Suprapubic skin (tissue), 4 donors: ENCODE measurements at regions not wholly inside any gene's neighbourhood (a gene's known extent, or its start where the extent isn't known, plus 50 kb on each side); places are given as distances from the start of the nearest gene placed in this dataset.
"Not testable (repeated sequence)": the region's sequence is repeated elsewhere in the genome, so short reads cannot be mapped to it uniquely, and the experiment has no call there.

Experiments used
- DNase-seq, 2 donors: peaks; one replicate each; pipeline ENCODE4 v3.0.0-alpha.2; 2019; ENCODE audit warnings: low spot score in 2 of 2
- H3K27ac ChIP-seq: fragments of 200-600 bp; sonication (generic); one replicate; pipeline ENCODE4 v1.5.1; 2019
- H3K27me3 ChIP-seq: fragments of 200-600 bp; sonication (generic); one replicate; pipeline ENCODE4 v1.5.1; 2019
- H3K36me3 ChIP-seq: fragments of 200-600 bp; sonication (generic); one replicate; pipeline ENCODE4 v1.5.1; 2019
- H3K4me1 ChIP-seq: fragments of 200-600 bp; sonication (generic); one replicate; pipeline ENCODE4 v1.5.1; 2019
- H3K4me3 ChIP-seq: fragments of 200-600 bp; sonication (generic); one replicate; pipeline ENCODE4 v1.5.1; 2019; ENCODE audit warnings: mild to moderate bottlenecking
- H3K9me3 ChIP-seq: fragments of 200-600 bp; sonication (generic); one replicate; pipeline ENCODE4 v1.5.1; 2019
- CTCF ChIP-seq, 2 donors: fragments of 200-600 bp in 1 of 2; fragments of 450-650 bp in 1 of 2; sonication (generic) in 1 of 2; IDR thresholded peaks; one replicate each; pipeline ENCODE4 v1.5.1; 2016 to 2019; ENCODE audit warnings: antibody characterized with exemption in 2 of 2, mild to moderate bottlenecking in 1 of 2, moderate library complexity in 1 of 2
- EP300 ChIP-seq: sonication (generic); formaldehyde crosslinking; IDR thresholded peaks from one replicate; pipeline ENCODE4 v1.6.1; 2017; ENCODE audit warnings: antibody characterized with exemption
- POLR2A ChIP-seq, 2 donors: fragments of 450-650 bp; IDR thresholded peaks; one replicate each; pipeline ENCODE4 v1.6.1; 2017; ENCODE audit warnings: antibody characterized with exemption in 2 of 2, mild to moderate bottlenecking in 2 of 2, moderate library complexity in 2 of 2
- POLR2AphosphoS5 ChIP-seq, 3 donors: sonication (generic); formaldehyde crosslinking; IDR thresholded peaks; one replicate each; pipeline ENCODE4 v1.6.1; 2017; ENCODE audit warnings: antibody characterized with exemption in 3 of 3
- WGBS: methylation state at CpG from one replicate; pipeline ENCODE4 v1.1.5; 2018; 5-methylcytosine and 5-hydroxymethylcytosine counted together

- not testable (repeated sequence) for H3K27ac ChIP-seq, H3K27me3 ChIP-seq, DNase-seq, H3K9me3 ChIP-seq, H3K4me1 ChIP-seq, H3K4me3 ChIP-seq
- WGBS, result 95% methylated on average over 12 of the region's 12 CpGs
- H3K36me3 ChIP-seq, result peaks cover 12% of the 10 kb centered on the region
Observed at GRCh38 chr17:445839-446238, 93.2 kb upstream of the RPH3AL start, which contains the start of gene RFLNB. RFLNB (minus strand) TSS chr17:445939.

- H3K4me1 ChIP-seq, result no peaks in the 10 kb centered on the region
- no peaks in the 10 kb centered on the region for H3K27me3 ChIP-seq
- no peaks in the 10 kb centered on the region for H3K9me3 ChIP-seq
- WGBS, result 90% methylated on average over 7 of the region's 7 CpGs
- no peak overlapping the region for H3K4me3 ChIP-seq
- TF ChIP-seq CTCF (IDR thresholded peaks at IDR 0.05) (no peak), POLR2A (IDR thresholded peaks at IDR 0.05) (no peak), POLR2AphosphoS5 (IDR thresholded peaks at IDR 0.05) (no peak), EP300 (no peak)
- no peak overlapping the region for H3K27ac ChIP-seq
- peaks cover 12% of the 10 kb centered on the region for H3K36me3 ChIP-seq
- DNase-seq, result no peak
Observed at GRCh38 chr17:444879-445454, 92.4 kb upstream of the RPH3AL start.

GRCh38 chr17:443109-443508, 90.5 kb upstream of the RPH3AL start:
- H3K9me3 ChIP-seq, result no peaks in the 10 kb centered on the region
- no peak for DNase-seq
- H3K4me1 ChIP-seq, result no peaks in the 10 kb centered on the region
- WGBS, result 96% methylated on average over 28 of the region's 30 CpGs
- no peak for TF ChIP-seq POLR2A (IDR thresholded peaks at IDR 0.05)
- TF ChIP-seq CTCF (IDR thresholded peaks at IDR 0.05), result no peak
- TF ChIP-seq EP300, result no peak
- TF ChIP-seq POLR2AphosphoS5 (IDR thresholded peaks at IDR 0.05), result no peak
- no peaks in the 10 kb centered on the region for H3K27me3 ChIP-seq
- H3K4me3 ChIP-seq, result no peak overlapping the region
- H3K36me3 ChIP-seq, result peaks cover 12% of the 10 kb centered on the region
- H3K27ac ChIP-seq, result no peak overlapping the region

GRCh38 chr17:441155-441950, 88.7 kb upstream of the RPH3AL start:
- Histone ChIP-seq H3K27me3 (no peaks in the 10 kb centered on the region), H3K9me3 (no peaks in the 10 kb centered on the region), H3K27ac (no peak overlapping the region), H3K4me3 (no peak overlapping the region), H3K36me3 (peaks cover 12% of the 10 kb centered on the region), H3K4me1 (no peaks in the 10 kb centered on the region)
- WGBS, result 95% methylated on average over 41 of the region's 41 CpGs
- TF ChIP-seq CTCF (IDR thresholded peaks at IDR 0.05) (no peak), POLR2AphosphoS5 (IDR thresholded peaks at IDR 0.05) (no peak), EP300 (no peak), POLR2A (IDR thresholded peaks at IDR 0.05) (no peak)
- no peak for DNase-seq

GRCh38 chr17:438191-438590, 85.6 kb upstream of the RPH3AL start:
- no peaks in the 10 kb centered on the region for H3K9me3 ChIP-seq
- no peak for TF ChIP-seq POLR2AphosphoS5 (IDR thresholded peaks at IDR 0.05)
- no peak for TF ChIP-seq EP300
- no peak for TF ChIP-seq CTCF (IDR thresholded peaks at IDR 0.05)
- no peak for TF ChIP-seq POLR2A (IDR thresholded peaks at IDR 0.05)
- no peak overlapping the region for H3K27ac ChIP-seq
- DNase-seq, result no peak
- H3K27me3 ChIP-seq, result no peaks in the 10 kb centered on the region
- H3K36me3 ChIP-seq, result peaks cover 12% of the 10 kb centered on the region
- WGBS, result 81% methylated on average over 5 of the region's 5 CpGs
- H3K4me1 ChIP-seq, result no peaks in the 10 kb centered on the region
- H3K4me3 ChIP-seq, result no peak overlapping the region
